A549 (cell line): ENCODE measurements at regions not wholly inside any gene's neighbourhood (a gene's known extent, or its start where the extent isn't known, plus 50 kb on each side); places are given as distances from the start of the nearest gene placed in this dataset.

Experiments
- ATAC-seq, 2 experiments: fragments of 200-7000 bp in 1 of 2; fragments of >200 bp in 1 of 2; cut with Nextera tagmentation in 1 of 2; cut with Tn5 transposase in 1 of 2; 3 replicates each; pipeline versions ENCODE4 v1.8.0 to v1.9.1; 2018 to 2020; ENCODE audit warnings: mild to moderate bottlenecking in 1 of 2, moderate library complexity in 1 of 2
- CTCF ChIA-PET: fragments of 300-600 bp; sonication (Branson Sonifier 250); formaldehyde crosslinking; extraction: SDS; loops from one replicate; lab custom pipeline; 2021; ENCODE audit warnings: antibody characterized with exemption, inconsistent platforms; lab: Yijun Ruan, JAX
- POLR2A ChIA-PET: fragments of 350-600 bp; formaldehyde crosslinking; extraction: SDS; loops from one replicate; lab custom pipeline; 2021; ENCODE audit warnings: antibody characterized with exemption, inconsistent platforms; lab: Yijun Ruan, JAX
- DNase-seq, 2 experiments: peaks; one replicate each; pipeline versions ENCODE4 v3.0.0 to v3.0.0-alpha.2; 2011 to 2016; ENCODE audit warnings: low read depth in 1 of 2, low spot score in 1 of 2
- FAIRE-seq: peaks from 2 replicates; lab custom pipeline; 2011; peaks lifted over from hg19 to GRCh38; lab: Jason Lieb, UNC
- H3K27ac ChIP-seq, 2 experiments: fragments of >200 bp; sonication (Bioruptor Twin); formaldehyde crosslinking; 3 replicates each; pipeline ENCODE4 v1.5.1; 2016 to 2017
- H3K4me1 ChIP-seq: fragments of >200 bp; sonication (Bioruptor Twin); formaldehyde crosslinking; 3 replicates; pipeline ENCODE4 v1.6.1; 2016
- H3K4me2 ChIP-seq: fragments of >200 bp; sonication (Bioruptor Twin); formaldehyde crosslinking; 3 replicates; pipeline ENCODE4 v1.6.1; 2016
- H3K4me3 ChIP-seq: fragments of >200 bp; sonication (Bioruptor Twin); formaldehyde crosslinking; 3 replicates; pipeline ENCODE4 v1.5.1; 2016
- H3K9me3 ChIP-seq: fragments of >200 bp; sonication (Bioruptor Twin); formaldehyde crosslinking; 3 replicates; pipeline ENCODE4 v1.6.1; 2016
- BCL3 ChIP-seq: fragments of >200 bp; sonication (Bioruptor Twin); formaldehyde crosslinking; IDR thresholded peaks from 3 replicates; pipeline ENCODE4 v1.6.1; 2016
- BHLHE40 ChIP-seq: IDR thresholded peaks from 2 replicates; pipeline ENCODE4 v1.6.1; 2012; ENCODE audit warnings: low read depth, low read length, inconsistent platforms
- EHMT2 ChIP-seq: fragments of 200-600 bp; sonication (generic); IDR thresholded peaks from 2 replicates; pipeline ENCODE4 v1.6.1; 2016; ENCODE audit warnings: antibody characterized with exemption, low read depth, mild to moderate bottlenecking, moderate library complexity
- ESRRA ChIP-seq: fragments of 150-350 bp; IDR thresholded peaks from 2 replicates; pipeline ENCODE4 v1.6.1; 2014; ENCODE audit warnings: mild to moderate bottlenecking, low read length, borderline replicate concordance
- HDAC2 ChIP-seq: fragments of 200-600 bp; sonication (generic); IDR thresholded peaks from 2 replicates; pipeline ENCODE4 v1.6.1; 2016
- HEYL ChIP-seq: fragments of 250-450 bp; sonication (Bioruptor Pico); IDR thresholded peaks from 2 replicates; pipeline ENCODE4 v1.8.0; 2021; ENCODE audit warnings: mild to moderate bottlenecking, moderate library complexity
- HOXB13 ChIP-seq: fragments of 250-450 bp; sonication (Bioruptor Pico); IDR thresholded peaks from 2 replicates; pipeline ENCODE4 v1.5.0; 2020; ENCODE audit warnings: low read depth, mild to moderate bottlenecking, moderate library complexity
- JUN ChIP-seq, 2 experiments: fragments of >200 bp; sonication (Bioruptor Twin); formaldehyde crosslinking; IDR thresholded peaks; 2 replicates in 1 of 2; 3 replicates in 1 of 2; pipeline ENCODE4 v1.6.1; 2016 to 2017
- MAFK ChIP-seq: fragments of 450-650 bp; IDR thresholded peaks from 2 replicates; pipeline ENCODE4 v1.6.1; 2014; ENCODE audit not compliant: partially characterized antibody
- MYC ChIP-seq: IDR thresholded peaks from 2 replicates; pipeline ENCODE4 v1.6.1; 2012; ENCODE audit warnings: mild to moderate bottlenecking, inconsistent platforms, low read length, improper control_type of control experiment, borderline replicate concordance
- PBX3 ChIP-seq: IDR thresholded peaks from 2 replicates; pipeline ENCODE4 v1.6.1; 2012
- PHF8 ChIP-seq: fragments of 200-600 bp; sonication (generic); IDR thresholded peaks from 2 replicates; pipeline ENCODE4 v1.6.1; 2016; ENCODE audit warnings: low read depth, mild to moderate bottlenecking, antibody characterized with exemption, moderate library complexity, borderline replicate concordance
- POLR2AphosphoS2 ChIP-seq: conservative IDR thresholded peaks from 2 replicates; pipeline ENCODE4 v1.6.1; 2012; ENCODE audit warnings: low read length, improper control_type of control experiment, inconsistent platforms
- RCOR1 ChIP-seq: fragments of 150-350 bp; IDR thresholded peaks from 2 replicates; pipeline ENCODE4 v1.6.1; 2014; ENCODE audit warnings: antibody characterized with exemption, low read length, low read depth
- RFX5 ChIP-seq: fragments of 450-650 bp; IDR thresholded peaks from 2 replicates; pipeline ENCODE4 v1.7.1; 2014; ENCODE audit warnings: antibody characterized with exemption, mild to moderate bottlenecking, moderate library complexity
- SREBF2 ChIP-seq: fragments of 450-650 bp; IDR thresholded peaks from 2 replicates; pipeline ENCODE4 v1.6.1; 2014; ENCODE audit warnings: mild to moderate bottlenecking, moderate library complexity
- USF2 ChIP-seq: fragments of 450-650 bp; IDR thresholded peaks from 2 replicates; pipeline ENCODE4 v1.6.1; 2014; ENCODE audit warnings: antibody characterized with exemption
- WGBS: methylation state at CpG from one replicate; pipeline ENCODE4 v1.1.6; 2017; ENCODE audit errors: missing lambda C conversion rate; 5-methylcytosine and 5-hydroxymethylcytosine counted together
- TF ChIP-seq, protein P1 (sequence below): IDR thresholded peaks from 2 replicates; pipeline ENCODE4 v1.6.1; 2012
- TF ChIP-seq, protein P2 (sequence below): fragments of >200 bp; sonication (Bioruptor Twin); formaldehyde crosslinking; IDR thresholded peaks from 3 replicates; pipeline ENCODE4 v1.5.1; 2016

DNA sequence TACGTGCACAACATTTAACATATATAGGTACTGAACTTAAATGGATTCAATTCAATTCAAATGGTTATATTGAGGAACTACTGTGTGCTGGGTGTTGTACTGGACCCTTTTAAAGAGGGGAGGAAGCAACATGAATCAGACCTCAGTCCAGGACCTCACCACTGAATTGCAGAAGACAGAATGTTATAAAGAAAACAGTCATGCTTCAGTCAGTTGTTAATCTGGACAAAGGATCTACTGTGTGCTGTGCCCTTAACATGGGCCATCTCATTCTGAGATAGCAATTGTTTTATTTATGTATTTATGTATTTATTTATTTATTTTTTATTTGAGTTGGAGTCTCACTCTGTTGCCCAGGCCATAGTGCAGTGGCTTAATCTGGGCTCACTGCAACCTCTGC lies 240.1 kb downstream of the HAPSTR1 start:
- Histone ChIP-seq H3K4me2 (no peak overlapping the region), H3K4me3 (no peak overlapping the region), H3K4me1 (no peaks in the 10 kb centered on the region), H3K9me3 (no peaks in the 10 kb centered on the region), H3K27ac (no peak overlapping the region)
- WGBS = 0% methylated on average over 1 of the region's 1 CpG
- TF ChIP-seq PBX3 = no peak
- TF ChIP-seq USF2 = no peak
- no peak for TF ChIP-seq JUN (IDR thresholded peaks at IDR 0.05)
- TF ChIP-seq RCOR1 = no peak
- no peak for TF ChIP-seq HEYL (CRISPR knock-in tag)
- no peak for TF ChIP-seq BHLHE40
- TF ChIP-seq POLR2AphosphoS2 = no peak
- no peak for TF ChIP-seq HDAC2
- no peak for TF ChIP-seq SREBF2
- TF ChIP-seq, protein P1, sequence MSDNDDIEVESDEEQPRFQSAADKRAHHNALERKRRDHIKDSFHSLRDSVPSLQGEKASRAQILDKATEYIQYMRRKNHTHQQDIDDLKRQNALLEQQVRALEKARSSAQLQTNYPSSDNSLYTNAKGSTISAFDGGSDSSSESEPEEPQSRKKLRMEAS = no peak
- TF ChIP-seq MYC = no peak
- no peak for TF ChIP-seq HOXB13 (CRISPR knock-in tag)
- no peak for TF ChIP-seq BCL3
- TF ChIP-seq ESRRA = no peak
- TF ChIP-seq MAFK = no peak
- TF ChIP-seq PHF8 = no peak
- TF ChIP-seq EHMT2 = no peak
- TF ChIP-seq, protein P2, sequence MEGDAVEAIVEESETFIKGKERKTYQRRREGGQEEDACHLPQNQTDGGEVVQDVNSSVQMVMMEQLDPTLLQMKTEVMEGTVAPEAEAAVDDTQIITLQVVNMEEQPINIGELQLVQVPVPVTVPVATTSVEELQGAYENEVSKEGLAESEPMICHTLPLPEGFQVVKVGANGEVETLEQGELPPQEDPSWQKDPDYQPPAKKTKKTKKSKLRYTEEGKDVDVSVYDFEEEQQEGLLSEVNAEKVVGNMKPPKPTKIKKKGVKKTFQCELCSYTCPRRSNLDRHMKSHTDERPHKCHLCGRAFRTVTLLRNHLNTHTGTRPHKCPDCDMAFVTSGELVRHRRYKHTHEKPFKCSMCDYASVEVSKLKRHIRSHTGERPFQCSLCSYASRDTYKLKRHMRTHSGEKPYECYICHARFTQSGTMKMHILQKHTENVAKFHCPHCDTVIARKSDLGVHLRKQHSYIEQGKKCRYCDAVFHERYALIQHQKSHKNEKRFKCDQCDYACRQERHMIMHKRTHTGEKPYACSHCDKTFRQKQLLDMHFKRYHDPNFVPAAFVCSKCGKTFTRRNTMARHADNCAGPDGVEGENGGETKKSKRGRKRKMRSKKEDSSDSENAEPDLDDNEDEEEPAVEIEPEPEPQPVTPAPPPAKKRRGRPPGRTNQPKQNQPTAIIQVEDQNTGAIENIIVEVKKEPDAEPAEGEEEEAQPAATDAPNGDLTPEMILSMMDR = no peak
- TF ChIP-seq RFX5 = no peak
- ATAC-seq (no peak), DNase-seq (no peak), FAIRE-seq (no peak)
- ChIA-PET CTCF (no interaction called here), POLR2A (no interaction called here)

DNA sequence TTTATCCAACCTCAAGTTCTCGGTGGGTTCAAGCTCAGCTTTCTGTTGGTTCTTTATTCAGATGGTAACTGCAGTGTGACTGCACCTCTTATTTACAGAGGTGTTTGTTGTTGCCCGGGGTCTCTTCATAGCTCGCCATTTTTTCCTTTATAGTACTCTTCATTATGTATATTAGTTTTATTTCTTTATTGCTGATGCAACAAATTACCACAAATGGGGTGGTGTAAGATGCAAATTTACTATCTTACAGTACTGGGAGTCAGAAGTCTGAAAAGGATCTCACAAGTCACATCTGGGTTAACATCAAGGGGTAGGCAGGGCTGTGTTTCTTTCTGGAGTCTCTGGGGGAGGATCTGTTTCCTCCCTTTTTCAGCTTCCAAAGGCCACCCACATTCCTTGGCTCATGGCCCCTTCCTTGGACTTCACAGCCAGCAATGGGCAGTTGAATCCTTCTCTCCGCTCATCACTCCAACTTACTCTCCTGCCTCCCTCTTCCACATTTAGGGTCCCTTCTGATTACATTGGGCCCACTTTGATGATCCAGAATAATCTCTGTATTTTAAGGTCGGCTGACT lies 241.2 kb downstream of the HAPSTR1 start:
- CTCF ChIA-PET = interaction anchor here (1.3 kb wide), 1 partner anchor 19 kb away, joined by 3 read pairs; no protein-coding TSS in a partner anchor
- Histone ChIP-seq H3K4me2 (no peak overlapping the region), H3K4me3 (no peak overlapping the region), H3K4me1 (no peaks in the 10 kb centered on the region), H3K27ac (no peak overlapping the region)
- FAIRE-seq (no peak), ATAC-seq (no peak)
- TF ChIP-seq USF2 (no peak), MAFK (peak; percentile 65)
- TF ChIP-seq, all 56 proteins: peak for 1
- WGBS = 6% methylated on average over 5 of the region's 5 CpGs
- POLR2A ChIA-PET = no interaction called here
- DNase-seq = no peak
- H3K9me3 ChIP-seq = no peaks in the 10 kb centered on the region
